ENCODE measurements at regions not wholly inside any gene's neighbourhood (a gene's known extent, or its start where the extent isn't known, plus 50 kb on each side); places are given as distances from the start of the nearest gene placed in this dataset.

DNA sequence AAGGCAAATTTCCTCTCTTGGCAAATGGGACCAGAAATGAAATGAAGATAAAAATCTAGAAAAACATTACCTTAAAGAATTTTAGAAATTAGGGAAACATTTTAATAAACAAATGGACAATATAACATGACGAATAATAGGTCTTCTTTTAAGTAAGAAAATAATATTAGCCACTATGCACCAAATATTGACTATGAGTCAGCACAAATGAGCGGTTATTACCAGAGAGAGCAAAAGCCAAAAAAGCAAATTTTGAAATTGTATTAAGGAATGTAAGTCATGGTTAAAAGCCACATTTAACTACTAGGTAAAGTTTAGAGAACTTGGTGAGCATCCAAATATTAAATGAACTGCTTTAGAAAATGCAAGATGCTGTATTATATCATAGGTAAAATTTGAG, 376.6 kb upstream of the JAG1 start (continued):
- TF ChIP-seq, protein P1, sequence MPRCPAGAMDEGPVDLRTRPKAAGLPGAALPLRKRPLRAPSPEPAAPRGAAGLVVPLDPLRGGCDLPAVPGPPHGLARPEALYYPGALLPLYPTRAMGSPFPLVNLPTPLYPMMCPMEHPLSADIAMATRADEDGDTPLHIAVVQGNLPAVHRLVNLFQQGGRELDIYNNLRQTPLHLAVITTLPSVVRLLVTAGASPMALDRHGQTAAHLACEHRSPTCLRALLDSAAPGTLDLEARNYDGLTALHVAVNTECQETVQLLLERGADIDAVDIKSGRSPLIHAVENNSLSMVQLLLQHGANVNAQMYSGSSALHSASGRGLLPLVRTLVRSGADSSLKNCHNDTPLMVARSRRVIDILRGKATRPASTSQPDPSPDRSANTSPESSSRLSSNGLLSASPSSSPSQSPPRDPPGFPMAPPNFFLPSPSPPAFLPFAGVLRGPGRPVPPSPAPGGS (IDR thresholded peaks at IDR 0.05; ENCODE audit: borderline replicate concordance, insufficient read depth, low read depth, low read length, poor library complexity, severe bottlenecking), result no peak
- TF ChIP-seq BRCA1 (IDR thresholded peaks at IDR 0.05; ENCODE audit: low read depth, low read length) (no peak), HDGF (IDR thresholded peaks at IDR 0.05) (no peak), ZNF217 (IDR thresholded peaks at IDR 0.05) (no peak), POU2F2 (IDR thresholded peaks at IDR 0.05; ENCODE audit: borderline replicate concordance, low read depth, low read length) (no peak), NR2C2 (IDR thresholded peaks at IDR 0.05; ENCODE audit: borderline replicate concordance, control insufficient read depth, insufficient read length, low read depth) (no peak)

DNA sequence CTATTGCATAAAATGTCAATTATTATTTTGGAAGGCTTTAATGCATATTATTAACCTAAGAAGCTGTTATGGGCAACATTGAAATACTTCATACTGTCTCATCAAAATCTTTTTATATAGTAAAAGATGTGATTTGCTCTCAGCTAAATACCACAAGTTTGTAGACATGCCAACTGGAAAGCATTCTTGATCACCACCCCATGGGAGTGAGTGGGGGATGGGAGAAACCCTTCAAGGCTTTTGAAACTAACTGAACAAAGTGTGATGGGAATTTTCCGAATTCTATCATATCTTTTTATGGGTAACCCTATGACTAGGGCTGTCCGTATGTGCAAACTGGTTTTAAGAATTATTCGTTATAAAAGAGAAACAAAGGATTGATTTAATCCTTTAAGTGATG, 377.3 kb upstream of the JAG1 start:
- CTCF ChIA-PET, result no interaction called here
- Histone ChIP-seq H3K79me2 (ENCODE audit: control insufficient read depth, insufficient read depth, low read length) (no peaks in the 10 kb centered on the region), H2AFZ (ENCODE audit: control insufficient read depth, low read depth, low read length) (no peak overlapping the region), H3K27ac (ENCODE audit: control insufficient read depth, insufficient read depth) (no peak overlapping the region), H3K4me2 (ENCODE audit: control insufficient read depth, insufficient read depth) (no peak overlapping the region), H3K9me3 (replicated peaks; ENCODE audit: control insufficient read depth, insufficient read depth, low read length) (no peaks in the 10 kb centered on the region), H3K27me3 (replicated peaks in 1 of 2; ENCODE audit: control insufficient read depth in 2 of 2, insufficient read depth in 2 of 2, low read length in 1 of 2) (no peaks in the 10 kb centered on the region), H3K9ac (ENCODE audit: control insufficient read depth, insufficient read depth, low read length) (no peak overlapping the region), H3K4me3 (no peak overlapping the region), H3K36me3 (ENCODE audit: control insufficient read depth in 2 of 2, insufficient read depth in 2 of 2, low read length in 1 of 2) (no peaks in the 10 kb centered on the region), H4K20me1 (ENCODE audit: control insufficient read depth, insufficient read depth) (no peaks in the 10 kb centered on the region), H3K4me1 (ENCODE audit: control insufficient read depth, insufficient read depth, low read length) (no peaks in the 10 kb centered on the region)
- in situ Hi-C loops (cut with MboI) (no loop called here), intact Hi-C loops (cut with micrococcal nuclease; ENCODE audit: unreplicated experiment) (no loop called here)
- FAIRE-seq (no peak), ATAC-seq (no peak), DNase-seq (ENCODE audit: low read depth, low spot score) (no peak)
- RAD21 ChIA-PET (ENCODE audit: unreplicated experiment), result no interaction called here
- POLR2A ChIA-PET, result no interaction called here
- 38% methylated on average over 3 of the region's 3 CpGs for WGBS (ENCODE audit: insufficient coverage, insufficient replicate concordance, low lambda C conversion rate, missing lambda C conversion rate)
- BruUV-seq (replicated peaks), result no TSS peak
- SMC1A ChIA-PET (ENCODE audit: uncharacterized antibody, unreplicated experiment), result interaction anchor here (1.3 kb wide), 1 partner anchor 154 kb away, joined by 4 read pairs; no protein-coding TSS in a partner anchor
- TF ChIP-seq LARP7 (IDR thresholded peaks at IDR 0.05) (no peak), MYC (IDR thresholded peaks at IDR 0.05; ENCODE audit: insufficient read depth, insufficient read length, insufficient replicate concordance, low read length, severe bottlenecking) (no peak), SIX5 (IDR thresholded peaks at IDR 0.05; ENCODE audit: low read depth, low read length, severe bottlenecking) (no peak), CREB1 (IDR thresholded peaks at IDR 0.05; ENCODE audit: low read depth) (no peak), CEBPB (IDR thresholded peaks at IDR 0.05; ENCODE audit: borderline replicate concordance in 1 of 2, low read depth in 2 of 2, low read length in 2 of 2) (no peak), RUNX3 (IDR thresholded peaks at IDR 0.05; ENCODE audit: low read length) (no peak)
- TF ChIP-seq, protein P2, sequence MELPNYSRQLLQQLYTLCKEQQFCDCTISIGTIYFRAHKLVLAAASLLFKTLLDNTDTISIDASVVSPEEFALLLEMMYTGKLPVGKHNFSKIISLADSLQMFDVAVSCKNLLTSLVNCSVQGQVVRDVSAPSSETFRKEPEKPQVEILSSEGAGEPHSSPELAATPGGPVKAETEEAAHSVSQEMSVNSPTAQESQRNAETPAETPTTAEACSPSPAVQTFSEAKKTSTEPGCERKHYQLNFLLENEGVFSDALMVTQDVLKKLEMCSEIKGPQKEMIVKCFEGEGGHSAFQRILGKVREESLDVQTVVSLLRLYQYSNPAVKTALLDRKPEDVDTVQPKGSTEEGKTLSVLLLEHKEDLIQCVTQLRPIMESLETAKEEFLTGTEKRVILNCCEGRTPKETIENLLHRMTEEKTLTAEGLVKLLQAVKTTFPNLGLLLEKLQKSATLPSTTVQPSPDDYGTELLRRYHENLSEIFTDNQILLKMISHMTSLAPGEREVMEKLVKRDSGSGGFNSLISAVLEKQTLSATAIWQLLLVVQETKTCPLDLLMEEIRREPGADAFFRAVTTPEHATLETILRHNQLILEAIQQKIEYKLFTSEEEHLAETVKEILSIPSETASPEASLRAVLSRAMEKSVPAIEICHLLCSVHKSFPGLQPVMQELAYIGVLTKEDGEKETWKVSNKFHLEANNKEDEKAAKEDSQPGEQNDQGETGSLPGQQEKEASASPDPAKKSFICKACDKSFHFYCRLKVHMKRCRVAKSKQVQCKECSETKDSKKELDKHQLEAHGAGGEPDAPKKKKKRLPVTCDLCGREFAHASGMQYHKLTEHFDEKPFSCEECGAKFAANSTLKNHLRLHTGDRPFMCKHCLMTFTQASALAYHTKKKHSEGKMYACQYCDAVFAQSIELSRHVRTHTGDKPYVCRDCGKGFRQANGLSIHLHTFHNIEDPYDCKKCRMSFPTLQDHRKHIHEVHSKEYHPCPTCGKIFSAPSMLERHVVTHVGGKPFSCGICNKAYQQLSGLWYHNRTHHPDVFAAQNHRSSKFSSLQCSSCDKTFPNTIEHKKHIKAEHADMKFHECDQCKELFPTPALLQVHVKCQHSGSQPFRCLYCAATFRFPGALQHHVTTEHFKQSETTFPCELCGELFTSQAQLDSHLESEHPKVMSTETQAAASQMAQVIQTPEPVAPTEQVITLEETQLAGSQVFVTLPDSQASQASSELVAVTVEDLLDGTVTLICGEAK (IDR thresholded peaks at IDR 0.05; ENCODE audit: borderline replicate concordance), result no peak
- TF ChIP-seq, protein P3, sequence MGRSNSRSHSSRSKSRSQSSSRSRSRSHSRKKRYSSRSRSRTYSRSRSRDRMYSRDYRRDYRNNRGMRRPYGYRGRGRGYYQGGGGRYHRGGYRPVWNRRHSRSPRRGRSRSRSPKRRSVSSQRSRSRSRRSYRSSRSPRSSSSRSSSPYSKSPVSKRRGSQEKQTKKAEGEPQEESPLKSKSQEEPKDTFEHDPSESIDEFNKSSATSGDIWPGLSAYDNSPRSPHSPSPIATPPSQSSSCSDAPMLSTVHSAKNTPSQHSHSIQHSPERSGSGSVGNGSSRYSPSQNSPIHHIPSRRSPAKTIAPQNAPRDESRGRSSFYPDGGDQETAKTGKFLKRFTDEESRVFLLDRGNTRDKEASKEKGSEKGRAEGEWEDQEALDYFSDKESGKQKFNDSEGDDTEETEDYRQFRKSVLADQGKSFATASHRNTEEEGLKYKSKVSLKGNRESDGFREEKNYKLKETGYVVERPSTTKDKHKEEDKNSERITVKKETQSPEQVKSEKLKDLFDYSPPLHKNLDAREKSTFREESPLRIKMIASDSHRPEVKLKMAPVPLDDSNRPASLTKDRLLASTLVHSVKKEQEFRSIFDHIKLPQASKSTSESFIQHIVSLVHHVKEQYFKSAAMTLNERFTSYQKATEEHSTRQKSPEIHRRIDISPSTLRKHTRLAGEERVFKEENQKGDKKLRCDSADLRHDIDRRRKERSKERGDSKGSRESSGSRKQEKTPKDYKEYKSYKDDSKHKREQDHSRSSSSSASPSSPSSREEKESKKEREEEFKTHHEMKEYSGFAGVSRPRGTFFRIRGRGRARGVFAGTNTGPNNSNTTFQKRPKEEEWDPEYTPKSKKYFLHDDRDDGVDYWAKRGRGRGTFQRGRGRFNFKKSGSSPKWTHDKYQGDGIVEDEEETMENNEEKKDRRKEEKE (IDR thresholded peaks at IDR 0.05), result no peak
- TF ChIP-seq, protein P4, sequence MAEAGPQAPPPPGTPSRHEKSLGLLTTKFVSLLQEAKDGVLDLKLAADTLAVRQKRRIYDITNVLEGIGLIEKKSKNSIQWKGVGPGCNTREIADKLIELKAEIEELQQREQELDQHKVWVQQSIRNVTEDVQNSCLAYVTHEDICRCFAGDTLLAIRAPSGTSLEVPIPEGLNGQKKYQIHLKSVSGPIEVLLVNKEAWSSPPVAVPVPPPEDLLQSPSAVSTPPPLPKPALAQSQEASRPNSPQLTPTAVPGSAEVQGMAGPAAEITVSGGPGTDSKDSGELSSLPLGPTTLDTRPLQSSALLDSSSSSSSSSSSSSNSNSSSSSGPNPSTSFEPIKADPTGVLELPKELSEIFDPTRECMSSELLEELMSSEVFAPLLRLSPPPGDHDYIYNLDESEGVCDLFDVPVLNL (IDR thresholded peaks at IDR 0.05; ENCODE audit: low read depth, low read length), result no peak

Data from GM12878 (cell line).